Activated CD8-positive, alpha-beta memory T cell treated with anti-CD3 and anti-CD28 coated beads for 36 hours (primary cell): ENCODE measurements at regions not wholly inside any gene's neighbourhood (a gene's known extent, or its start where the extent isn't known, plus 50 kb on each side); places are given as distances from the start of the nearest gene placed in this dataset.
"Not testable (repeated sequence)": the region's sequence is repeated elsewhere in the genome, so short reads cannot be mapped to it uniquely, and the experiment has no call there.

Source experiments
- CTCF ChIA-PET: fragments of 350-600 bp; sonication (Branson Sonifier 250); formaldehyde crosslinking; loops from one replicate; lab custom pipeline; 2021; ENCODE audit warnings: antibody characterized with exemption; lab: Charles Lee
- POLR2A ChIA-PET: fragments of 350-600 bp; sonication (Branson Sonifier 250); formaldehyde crosslinking; loops from one replicate; lab custom pipeline; 2021; ENCODE audit warnings: antibody characterized with exemption; lab: Charles Lee

GRCh38 chr12:48409938-48410337 is 59.2 kb upstream of the ZNF641 start:
- CTCF ChIA-PET = interaction anchor here (0.7 kb wide), 1 partner anchor 95 kb away, joined by 3 read pairs; no protein-coding TSS in a partner anchor
- POLR2A ChIA-PET = not testable (repeated sequence)

DNA sequence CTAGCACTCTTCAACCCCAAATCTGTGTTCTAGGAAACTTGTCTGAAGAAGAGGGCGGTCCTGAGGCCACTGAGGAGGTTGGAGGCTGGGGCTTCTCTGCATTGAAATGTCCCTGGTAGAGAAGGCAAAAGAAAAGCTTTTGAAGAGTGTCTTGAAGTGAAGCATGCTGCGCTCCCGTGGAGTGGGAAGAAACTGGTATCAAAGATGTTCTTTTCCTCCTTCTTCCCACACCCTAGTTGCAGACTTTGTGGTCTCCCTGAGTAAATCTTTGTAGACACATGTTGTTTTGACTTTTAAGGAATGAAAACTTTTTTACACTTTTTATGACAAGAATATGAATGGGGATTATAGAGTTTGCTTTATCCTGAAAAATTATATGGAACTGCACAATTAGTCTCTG is 59.0 kb upstream of the ANP32D start:
- POLR2A ChIA-PET = no interaction called here

DNA sequence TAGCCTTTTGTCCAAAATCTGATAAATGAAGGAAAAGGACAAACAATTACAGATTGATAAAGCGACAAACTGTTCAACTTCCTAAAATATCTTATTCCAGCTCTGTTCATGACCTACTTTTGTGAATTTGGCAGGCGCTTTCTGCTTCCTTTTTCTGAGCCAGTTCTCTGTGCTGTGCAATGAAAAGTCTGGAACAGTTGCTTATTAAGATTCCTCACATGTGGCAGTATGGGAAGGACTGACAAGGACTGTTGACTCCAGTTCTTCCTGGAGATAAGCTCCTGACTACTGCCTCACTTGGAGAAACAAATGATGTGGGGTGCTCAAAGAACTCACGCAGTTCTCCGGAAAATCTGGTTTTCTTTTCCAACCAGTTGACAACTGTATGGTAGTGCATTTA is 58.3 kb upstream of the ANP32D start:
- CTCF ChIA-PET = interaction anchor here (1.0 kb wide), 1 partner anchor 66 kb away, joined by 3 read pairs; no protein-coding TSS in a partner anchor
- POLR2A ChIA-PET = no interaction called here

More for the DNA sequence above, 59.0 kb upstream of the ANP32D start:
- CTCF ChIA-PET = no interaction called here

DNA sequence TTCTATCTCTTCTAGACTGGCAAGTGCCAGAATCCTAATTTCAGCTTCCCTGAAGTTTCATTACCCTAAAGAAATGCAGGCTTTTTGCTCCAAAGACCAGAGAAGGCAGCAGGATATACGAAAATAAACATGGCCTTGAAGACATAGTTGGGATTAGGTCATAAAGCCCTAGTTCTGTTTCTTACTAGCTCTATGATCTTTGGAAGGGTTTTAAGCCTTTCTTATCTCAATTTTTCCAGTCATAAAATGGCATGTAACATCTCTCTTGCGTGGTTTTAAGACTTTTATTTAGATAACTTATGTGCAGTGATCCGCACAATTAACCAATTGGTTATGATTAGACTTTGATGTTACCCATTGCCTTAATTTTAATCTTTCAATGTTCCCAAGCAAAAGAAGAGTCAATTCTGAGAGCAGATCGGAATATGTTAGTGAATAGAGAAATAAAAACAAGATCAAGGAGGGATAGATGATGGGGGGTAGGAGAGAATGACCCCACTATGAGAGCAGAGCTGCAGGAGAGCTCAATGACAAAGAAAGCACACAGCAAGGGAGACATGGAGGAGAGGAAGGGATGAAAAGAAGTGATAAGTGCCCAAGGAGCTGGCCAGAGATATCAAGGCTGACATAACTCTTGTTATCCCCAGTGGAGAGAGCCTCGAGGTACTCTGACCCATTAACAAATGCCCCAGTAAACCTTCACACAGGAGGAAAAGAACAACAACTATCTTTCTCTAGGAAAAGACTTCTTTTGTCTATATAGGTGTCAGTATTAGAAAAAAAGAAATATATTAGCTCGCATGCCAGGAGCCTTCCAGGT is 53.0 kb upstream of the ANP32D start:
- POLR2A ChIA-PET = no interaction called here
- CTCF ChIA-PET = no interaction called here

- POLR2A ChIA-PET = no interaction called here
- CTCF ChIA-PET = no interaction called here
These were observed 52.2 kb upstream of the ANP32D start for GRCh38 chr12:48420039-48420775.

GRCh38 chr12:48422060-48422459 is 50.3 kb upstream of the ANP32D start:
- POLR2A ChIA-PET = no interaction called here
- CTCF ChIA-PET = no interaction called here
